ENCODE measurements at regions not wholly inside any gene's neighbourhood (a gene's known extent, or its start where the extent isn't known, plus 50 kb on each side); places are given as distances from the start of the nearest gene placed in this dataset.
"Not testable (repeated sequence)": the region's sequence is repeated elsewhere in the genome, so short reads cannot be mapped to it uniquely, and the experiment has no call there.

DNA sequence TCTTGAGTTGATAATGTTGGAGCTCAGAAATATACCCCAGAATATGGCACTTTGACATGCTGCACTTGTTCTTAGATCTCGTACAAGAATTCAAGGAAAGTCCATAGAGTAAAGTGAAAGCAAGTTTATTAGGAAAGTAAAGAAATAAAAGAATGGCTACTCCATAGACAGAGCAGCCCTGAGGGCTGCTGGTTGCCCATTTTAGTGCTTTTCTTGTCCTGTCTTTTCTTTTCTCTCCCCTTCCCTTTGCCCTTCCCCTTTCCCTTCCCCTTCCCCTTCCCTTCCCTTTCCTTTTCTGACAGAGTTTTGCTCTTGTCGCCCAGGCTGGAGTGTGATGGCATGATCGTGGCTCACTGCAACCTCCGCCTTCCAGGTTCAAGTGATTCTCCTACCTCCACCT lies 283.4 kb upstream of the SEMA6A start:
- DNase-seq = not testable (repeated sequence)

DNA sequence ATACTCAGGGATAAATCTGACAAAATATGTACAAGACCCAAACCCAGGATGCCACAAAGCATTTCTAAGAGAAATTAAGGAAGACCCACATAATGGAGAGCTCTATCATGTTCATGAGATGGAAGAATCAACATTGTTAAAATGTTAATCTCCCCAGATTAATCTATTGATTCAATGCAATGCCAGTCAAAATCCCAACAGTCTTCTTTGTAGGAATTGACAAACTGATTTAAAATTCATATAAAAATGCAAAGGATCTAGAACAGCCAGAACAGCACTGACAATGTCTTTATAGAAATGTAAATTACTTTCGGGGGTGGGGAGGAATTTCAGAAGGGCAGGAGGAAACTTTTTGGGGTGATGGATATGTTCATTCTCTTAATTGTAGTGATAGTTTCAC lies 281.6 kb upstream of the SEMA6A start:
- no peak for DNase-seq

DNA sequence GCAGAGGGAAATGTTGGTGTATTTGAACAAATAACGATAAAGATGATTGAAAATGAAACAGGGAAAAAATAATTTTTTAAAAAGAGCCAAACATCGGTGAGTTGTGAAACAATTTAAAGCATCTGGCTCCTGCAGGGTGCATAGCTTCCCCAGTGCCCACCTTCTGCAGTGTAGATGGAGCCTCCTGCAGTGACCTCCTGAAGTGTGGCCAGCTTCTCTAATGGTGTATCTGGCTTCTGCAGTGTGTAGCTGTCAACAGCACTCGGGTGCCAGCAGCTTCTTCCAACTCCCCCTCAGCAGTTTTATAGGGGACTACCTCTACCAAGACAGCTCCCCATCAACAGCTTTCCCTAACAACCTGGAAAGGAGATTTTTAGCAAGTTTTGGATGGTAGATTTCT lies 279.4 kb upstream of the SEMA6A start:
- DNase-seq = no peak

DNA sequence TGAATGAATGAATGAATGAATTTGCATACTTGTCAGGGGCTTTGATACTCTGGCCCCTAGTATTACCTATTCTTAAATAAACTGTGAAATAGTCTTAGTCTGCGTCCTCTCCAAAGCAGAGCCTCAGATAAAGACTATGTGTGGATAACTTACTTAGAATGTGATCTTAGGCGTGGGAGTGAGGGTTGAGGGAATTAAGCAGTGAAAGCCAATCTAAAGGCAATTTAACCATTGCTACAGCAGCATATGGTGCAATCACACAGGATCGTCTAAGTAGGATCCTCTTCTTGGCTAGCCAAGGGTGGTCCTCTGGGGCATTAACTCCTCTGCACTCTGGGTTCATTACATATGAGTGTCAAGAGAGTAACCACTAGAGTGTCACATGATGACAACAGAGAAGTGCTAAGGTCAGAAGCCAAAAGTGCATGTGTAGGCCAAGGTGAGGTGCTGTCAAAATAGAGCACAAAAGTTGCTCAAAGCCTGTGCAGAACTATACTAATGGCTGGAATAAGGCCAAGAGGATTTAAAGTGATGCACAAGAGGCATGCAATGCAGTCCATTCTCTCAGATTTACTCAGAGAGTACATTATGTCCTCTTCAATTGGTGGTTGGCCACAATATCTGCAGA lies 274.4 kb upstream of the SEMA6A start:
- DNase-seq = no peak

DNA sequence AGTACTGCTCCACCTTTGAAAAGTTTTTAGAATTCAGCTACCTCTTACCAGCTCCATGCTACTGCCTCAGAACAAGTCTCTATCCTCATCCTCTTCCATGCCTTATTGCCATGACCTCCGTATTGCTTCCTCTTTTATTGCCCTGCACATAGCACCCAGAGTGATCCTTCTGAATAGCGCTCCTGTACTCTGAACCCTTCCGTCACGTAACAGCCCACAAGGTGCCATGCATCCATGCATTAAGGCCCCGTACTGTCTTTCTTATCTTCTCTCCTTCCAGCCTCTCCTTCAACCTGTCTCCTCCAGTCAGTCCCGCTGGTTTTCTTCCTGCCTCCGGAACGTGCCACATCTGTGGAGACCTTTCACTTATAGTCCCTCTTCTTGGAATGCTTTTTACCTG lies 273.3 kb upstream of the SEMA6A start:
- DNase-seq = no peak

DNA sequence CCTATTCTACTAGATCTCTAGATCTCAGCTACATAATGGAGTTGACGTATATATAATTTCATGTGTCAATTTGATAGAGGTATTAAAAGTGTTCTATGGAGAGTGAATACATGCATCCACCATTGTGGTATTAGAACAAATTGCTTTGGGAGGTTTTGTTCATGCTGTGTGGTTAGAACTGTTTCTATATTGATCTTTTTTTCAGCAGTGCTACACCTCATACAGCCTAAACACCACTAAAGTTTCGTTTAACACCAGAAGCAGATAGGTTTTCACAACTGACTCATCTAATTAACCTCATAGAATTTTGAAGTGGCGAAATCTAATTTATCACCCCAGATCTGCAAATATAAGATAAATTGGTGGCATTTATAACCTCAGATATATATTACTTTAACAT lies 269.4 kb upstream of the SEMA6A start:
- no peak for DNase-seq

DNA sequence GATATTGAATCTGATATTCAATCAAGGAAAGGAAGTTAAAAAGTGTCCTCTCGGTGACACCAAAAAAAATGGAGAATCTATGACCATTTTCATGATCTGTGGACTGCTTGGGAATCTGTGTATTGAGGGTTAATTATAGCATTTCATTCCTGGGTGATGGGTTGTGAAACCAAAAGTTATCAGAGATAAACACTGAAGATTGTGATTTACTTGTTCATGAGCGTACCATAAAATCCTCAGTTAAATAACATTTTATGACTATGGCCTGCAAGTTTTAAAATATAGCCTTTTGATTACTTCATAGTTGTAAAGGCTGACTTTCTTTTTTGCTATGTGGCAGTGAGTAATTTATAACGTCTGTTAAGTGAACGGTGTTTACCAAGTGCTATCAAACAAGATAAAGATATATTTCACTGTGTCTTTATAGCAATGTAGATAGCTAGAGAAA lies 267.9 kb upstream of the SEMA6A start:
- DNase-seq = no peak

DNA sequence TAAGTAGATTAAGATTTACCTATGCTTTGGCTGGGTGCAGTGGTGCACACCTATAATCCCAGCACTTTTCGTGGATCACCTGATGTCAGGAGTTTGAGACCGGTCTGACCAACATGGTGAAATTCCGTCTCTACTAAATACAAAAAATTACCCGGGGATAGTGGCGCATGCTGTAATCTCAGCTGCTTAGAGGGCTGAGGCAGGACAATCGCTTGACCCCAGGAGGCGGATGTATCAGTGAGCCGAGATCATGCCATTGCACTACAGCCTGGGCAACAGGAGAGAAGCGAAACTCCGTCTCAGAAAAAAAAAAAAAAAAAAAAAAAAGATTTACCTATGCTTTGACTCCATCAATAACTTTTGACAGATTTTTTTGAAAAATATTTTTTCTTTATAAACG lies 267.1 kb upstream of the SEMA6A start:
- no peak for DNase-seq

DNA sequence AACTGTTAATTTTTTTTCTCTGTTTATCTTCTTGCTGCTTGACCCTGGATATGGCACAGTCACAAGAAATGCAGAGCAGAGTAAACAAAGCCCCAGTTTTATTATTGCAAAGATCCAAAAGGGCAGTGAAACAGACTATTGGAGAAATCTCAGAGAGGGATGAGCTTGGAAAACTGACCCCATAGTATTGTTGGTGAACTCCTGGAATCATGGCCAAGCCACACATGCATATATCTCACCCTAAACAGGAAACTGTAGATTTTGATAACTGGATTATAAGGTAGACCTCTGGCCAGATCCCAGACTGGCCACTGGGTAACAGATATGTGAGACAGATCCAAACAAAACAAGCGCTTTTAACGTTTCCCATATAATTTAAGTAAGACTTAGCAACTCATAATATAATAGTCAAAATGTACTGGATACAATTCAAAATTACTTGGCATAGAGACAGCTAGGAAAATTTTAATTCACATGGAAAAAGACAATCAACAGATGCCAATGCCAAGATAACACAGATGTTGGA lies 263.5 kb upstream of the SEMA6A start:
- no peak for DNase-seq

DNA sequence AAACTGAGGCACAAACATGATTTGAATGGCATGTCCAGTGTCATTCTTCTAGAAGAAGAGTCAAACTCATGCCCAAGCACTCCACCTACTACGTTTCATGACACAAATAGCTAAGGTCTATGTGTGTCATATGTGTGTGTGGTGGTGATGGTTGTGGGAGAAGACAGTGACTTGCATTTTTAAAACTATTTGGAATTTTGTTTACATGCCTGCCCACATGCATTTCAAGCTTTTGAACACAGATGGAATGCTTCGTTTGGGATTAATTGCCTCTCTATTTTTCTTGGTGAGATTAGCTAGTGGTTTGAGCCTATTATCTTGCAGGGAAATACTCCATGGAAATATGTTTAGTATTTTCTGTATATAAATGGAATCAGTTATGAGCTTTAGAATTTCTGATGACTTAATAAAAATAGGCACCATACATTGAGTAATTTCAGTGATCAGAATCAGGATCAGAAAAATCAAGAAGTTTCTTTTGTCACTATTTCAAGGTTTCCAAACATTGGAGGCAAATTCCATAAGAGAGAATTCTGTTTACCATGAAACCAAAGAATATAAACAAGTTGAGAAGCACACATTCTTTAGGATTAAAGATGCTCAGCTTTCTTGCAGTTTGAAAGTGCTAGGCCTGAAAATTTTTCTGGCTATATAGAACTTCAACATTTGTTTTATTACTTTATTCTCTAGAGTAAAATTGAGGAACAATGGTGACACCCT lies 260.3 kb upstream of the SEMA6A start:
- DNase-seq = no peak

DNA sequence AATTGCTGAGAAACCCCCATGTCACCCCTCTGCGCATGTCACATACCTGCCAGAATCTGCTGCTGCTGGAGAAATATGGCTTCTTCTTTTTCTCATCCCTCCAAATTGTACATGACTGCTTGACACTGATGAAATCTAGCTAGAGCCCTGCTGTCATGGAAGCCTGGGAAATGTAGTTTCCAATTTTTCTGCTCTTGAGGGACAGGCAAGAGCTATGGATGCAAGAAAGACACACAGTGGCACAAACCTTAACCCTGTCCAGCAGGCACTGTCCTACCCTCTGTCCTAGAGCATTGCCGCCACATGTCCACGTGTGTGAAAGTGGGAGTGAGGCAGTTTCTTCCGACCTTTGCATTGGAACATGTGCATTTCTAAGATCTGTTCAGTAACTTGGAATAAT lies 255.5 kb upstream of the SEMA6A start:
- no peak for DNase-seq

DNA sequence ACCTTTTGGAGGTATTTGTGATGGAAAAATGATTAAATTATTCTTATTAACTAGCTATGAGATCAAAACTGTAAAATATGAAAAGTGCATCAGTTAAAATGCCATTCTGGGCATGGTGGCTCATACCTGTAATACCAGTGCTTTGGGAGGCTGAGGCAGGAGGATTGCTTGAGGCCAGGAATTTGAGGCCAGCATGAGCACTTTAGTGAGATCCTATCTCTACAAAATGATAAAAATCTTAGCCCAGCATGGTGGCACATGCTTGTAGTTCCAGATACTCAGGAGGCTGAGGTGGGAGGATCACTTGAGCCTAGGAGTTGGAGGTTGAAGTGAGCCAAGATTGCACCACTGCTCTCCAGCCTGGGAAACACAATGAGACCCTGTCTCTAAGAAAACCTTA lies 252.5 kb upstream of the SEMA6A start:
- no peak for DNase-seq

DNA sequence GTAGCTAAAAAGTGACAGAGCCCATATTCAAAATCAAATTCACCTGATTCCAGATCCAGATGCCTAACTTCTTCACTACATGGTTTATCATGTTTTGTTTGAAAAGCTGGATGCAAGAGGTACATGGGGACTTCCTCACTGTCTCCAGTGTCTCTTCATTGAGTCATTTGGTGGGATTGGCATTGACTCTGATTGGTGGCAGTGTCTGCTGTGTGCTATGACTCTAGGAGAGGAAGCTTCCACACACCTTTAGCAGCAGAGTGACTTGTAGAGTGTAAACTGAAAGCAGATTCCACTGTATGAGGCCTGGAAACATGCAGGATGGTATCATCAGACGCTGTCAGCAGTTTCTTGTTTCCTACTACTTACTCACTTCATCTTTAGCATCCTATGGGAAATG lies 250.9 kb upstream of the SEMA6A start:
- DNase-seq = no peak

DNA sequence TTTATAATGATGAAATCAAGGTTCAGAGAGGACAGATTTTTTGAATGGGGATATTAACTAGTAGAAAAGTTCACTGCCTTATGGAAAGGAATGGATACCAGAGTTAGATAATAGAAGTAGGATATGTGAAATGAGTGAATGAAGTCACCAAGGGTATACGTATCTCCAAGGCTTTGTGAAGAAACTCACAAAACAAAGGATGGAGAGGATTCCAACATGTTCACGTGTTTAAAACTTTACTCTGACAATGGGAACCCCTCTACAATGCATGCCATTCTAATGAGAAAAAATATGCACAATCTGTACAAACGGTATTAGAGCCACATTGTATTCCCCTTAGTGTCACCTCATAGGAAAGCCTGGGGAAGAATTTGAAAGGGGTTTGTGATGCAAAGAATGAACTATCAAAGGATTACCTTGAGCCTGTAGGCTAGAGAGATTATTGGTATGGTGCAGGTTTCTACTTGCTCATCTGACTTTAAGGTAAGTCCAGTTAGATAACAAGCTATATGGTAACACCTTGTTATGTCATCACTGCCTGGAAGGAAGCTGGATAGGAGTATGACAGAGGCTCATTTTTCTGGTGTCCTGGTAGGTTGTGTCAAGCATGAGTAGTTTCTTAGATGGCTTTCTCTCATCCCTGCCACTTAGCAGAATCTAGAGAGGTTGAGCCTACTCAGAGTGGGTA lies 250.3 kb upstream of the SEMA6A start:
- DNase-seq = no peak

DNA sequence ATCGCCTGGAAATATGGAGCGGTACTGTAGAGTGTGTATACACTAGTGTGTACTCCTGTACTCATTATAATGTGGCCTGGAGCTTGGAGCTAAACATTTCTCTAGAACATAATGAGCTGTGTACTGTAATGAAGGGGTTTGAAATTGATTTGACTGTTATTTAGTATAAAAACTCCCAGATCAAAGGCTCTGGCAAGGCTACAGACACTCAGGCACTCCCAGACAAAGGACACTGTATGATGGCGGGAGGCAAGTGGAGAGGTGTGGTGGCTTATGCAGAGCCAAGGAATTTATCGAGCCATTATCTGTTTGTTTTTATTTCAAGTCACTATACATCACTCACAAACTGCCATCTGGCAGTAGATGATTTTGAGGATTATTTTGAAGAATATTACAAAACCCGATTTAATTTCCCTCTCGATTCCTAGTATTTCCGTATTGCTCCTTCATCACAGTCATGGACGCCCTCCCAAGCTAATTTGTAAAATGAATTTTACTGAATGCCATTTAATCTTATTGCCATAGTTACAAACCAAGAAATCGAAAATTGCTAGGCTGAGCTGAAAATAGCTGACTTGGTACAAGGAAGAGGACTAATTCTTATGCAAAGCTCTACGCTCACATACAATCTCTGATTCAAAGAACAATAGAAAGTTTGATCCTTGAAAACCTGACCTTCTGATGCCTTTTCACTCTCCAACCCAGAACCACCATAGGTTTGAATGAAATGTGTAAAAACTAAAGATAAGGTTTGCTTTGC lies 240.2 kb upstream of the SEMA6A start:
- DNase-seq = no peak

DNA sequence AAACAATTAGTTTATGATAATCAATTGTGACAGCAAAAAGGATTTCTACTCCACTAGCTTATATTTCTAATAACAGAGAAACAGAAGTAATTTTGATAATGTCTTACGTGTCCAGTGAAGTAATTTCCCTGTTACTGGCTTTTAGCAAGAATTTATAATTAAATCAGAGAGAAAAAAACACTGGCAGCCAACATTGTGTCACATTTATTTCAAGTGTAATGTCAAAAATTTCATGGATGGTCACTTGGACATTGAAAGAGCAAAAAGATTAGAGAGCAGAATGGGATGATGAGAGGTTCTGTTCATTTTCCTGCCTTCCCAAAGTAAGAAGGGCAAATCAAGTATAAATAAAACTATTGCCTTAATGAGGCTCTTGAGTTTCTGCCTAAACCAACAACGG lies 239.3 kb upstream of the SEMA6A start:
- DNase-seq = no peak

DNA sequence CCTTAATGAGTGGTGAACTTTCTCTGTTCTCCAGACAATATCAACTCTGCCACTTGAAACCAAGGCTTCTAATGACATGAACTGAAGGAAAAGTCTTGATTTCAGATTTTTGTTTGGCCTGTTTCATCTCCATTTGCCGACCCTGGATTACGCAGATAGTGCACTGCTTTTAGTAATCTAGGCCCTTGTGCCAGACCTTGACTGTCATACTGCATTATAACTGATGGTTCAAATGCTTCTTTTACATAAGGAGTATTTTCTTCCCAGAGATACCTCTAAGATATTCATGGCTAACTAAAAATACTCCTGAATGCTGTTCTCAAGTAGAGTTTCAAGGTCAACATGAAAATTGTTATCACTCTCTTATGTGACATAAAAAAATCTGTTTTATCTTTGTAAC lies 238.7 kb upstream of the SEMA6A start:
- no peak for DNase-seq

DNA sequence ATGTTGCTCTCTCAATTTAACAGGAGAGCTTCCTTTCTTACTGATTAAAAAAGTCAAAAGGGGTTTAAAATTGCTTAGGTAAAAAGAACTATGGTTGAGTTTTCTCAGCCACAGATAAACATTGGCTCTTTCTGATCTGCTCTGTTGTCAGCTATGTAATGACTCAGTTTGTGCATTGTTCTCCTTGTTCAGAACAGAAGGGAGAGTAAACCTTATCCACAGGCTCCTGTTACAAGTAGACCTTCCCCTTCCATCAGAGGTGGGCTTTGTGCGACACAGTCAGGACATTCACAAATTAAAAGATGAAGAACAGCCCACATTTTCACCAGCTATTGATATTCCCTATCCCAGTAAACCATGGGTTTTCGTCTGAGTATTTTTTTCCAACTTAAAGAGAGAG lies 236.3 kb upstream of the SEMA6A start:
- no peak for DNase-seq

DNA sequence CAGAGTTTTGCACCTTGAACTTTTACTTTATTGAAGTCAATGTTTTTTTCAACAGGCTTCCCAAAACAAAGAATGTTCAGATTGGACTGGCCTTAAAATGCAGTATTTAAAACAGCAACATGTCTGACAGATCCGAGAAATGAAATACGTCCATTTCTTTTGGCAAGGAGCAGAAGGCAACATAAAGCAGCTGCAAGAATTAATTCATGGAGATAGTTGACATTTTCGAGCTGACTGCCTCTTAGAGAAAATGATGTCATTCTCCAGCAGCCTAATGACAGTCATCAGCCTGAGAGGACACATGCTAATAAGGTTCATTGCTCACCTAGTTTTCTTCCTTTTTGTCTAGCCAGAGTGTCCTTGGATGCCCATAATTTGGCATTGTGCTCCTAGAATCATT lies 232.2 kb upstream of the SEMA6A start:
- DNase-seq = no peak

DNA sequence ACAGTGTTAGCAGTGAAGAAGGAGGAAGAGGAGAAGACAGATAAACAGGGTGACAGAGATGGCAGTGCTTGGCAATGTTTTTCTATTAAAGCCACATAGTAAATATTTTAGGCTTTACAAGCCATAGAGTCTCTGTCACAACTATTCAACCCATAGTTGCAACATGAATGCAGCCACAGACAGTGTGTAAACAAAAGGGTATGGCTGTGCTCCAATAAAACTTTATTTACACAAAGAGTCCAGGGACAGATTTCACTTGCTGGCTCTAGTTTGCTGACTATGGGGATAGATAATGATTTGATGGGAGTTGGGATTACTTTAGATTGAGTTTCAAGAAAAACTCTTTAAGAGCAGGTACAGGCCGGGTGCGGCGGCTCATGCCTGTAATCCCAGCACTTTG lies 224.8 kb upstream of the SEMA6A start:
- no peak for DNase-seq

DNA sequence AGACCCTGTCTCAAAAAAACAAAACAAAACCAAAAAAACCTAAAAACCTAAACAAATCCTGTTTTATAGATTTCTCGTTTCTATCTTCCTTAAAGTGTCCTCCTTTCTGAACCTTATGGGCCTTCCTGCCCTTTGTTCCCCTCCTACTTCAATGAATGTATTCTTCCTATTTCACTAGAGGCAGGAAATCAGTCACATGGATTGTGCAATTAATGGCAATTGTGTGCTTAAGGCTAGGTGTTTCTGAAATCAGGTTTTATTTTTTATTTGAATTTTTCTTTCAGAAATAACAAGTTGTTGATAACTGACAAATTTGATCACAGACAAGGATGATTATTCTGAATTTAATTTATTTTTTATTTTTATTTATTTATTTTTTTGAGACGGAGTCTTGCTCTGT lies 220.6 kb upstream of the SEMA6A start:
- DNase-seq = no peak

DNA sequence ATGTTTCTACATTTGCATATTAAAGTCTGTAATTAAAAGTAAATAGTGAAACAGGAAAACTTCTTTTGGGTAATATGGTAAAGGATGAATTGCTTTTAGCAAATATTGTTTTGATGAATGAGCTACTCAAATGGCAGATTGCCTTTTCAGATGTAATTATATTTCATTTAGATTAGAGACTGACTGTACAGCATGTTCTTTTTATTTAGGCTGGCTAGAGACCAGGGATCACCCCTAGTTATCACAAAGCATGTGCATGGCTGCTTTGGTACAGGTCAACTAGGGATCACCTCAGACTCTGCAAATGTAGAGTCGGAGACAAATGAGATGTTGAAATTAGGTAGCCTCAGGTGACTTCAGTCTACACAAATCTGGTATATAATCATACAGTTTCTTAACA lies 214.9 kb upstream of the SEMA6A start:
- DNase-seq = no peak

DNA sequence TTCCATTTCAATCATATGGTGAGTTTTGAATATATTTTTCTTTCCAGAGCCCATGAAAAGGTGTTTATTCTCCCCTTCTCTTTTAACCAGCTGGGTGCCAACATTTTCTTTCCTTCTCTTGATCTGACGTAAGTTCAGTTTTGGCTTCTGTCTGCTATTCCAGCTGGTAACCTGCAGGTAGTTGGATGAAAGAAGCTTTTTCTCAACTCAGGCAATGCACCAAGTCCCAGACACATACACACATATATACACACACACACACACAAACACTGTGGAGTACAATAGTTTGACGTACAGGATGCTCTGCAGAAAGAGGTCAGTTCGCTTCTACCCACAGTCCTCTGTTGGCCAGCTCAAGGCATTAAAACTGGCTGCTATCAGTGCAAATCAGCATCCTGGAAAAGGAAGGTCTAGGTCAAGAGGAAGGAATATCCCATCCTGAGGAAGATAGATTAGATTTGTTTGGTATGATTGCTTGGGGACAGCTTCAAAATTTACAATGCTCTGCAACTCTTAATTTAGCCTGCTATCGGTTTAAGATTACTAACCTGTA lies 214.3 kb upstream of the SEMA6A start:
- DNase-seq = no peak
